NCI-H2196 (cell line): ENCODE measurements at regions not wholly inside any gene's neighbourhood (a gene's known extent, or its start where the extent isn't known, plus 50 kb on each side); places are given as distances from the start of the nearest gene placed in this dataset.
"Not testable (repeated sequence)": the region's sequence is repeated elsewhere in the genome, so short reads cannot be mapped to it uniquely, and the experiment has no call there.

ENCODE experiments used
- DNase-seq: peaks from one replicate; lab custom pipeline; 2025; ENCODE audit not compliant: unreplicated experiment; lab: John Stamatoyannopoulos, UW

DNA sequence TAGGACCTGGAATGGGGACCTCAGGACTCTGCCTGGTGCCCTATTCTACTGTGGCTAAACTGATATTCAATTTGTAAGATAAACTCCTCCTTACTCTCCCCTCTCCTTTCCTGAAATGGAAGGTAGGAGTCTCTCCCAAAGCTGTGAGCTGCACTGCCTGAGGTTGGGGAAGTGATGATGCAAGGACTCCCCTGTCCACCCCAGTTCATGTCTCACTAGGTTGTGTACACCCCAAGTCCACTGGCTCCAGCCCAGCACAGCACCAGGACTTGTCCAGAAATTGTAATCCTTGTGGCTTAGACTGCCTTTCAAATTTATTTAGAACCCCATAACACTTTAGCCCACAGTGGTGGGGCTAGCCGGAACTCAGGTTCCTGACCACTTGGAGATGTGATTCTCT lies 247.2 kb upstream of the CTBP2 start:
- DNase-seq: no peak

DNA sequence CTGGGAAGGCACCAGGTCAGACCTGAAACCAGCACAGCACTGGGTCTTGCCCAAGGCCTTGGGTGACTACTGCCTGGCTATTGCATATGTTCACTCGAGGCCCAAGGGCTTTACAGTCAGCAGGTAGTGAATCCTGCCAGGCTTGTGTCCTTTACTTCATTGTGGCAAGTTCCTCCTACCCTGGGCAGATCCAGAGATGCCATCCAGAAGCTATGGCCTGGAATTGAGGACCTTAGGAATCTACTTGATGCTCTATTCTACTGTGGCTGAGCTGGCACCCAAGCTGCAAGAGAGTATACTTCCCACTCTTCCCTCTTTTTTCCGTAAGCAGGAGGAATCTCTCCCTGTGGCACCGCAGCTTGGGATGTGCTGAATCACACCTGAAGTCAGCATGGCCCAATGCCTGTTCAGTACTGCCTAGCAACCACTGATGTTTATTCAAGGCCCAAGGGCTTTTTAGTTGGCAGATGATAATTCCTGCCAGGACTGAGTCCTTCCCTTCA lies 246.7 kb upstream of the CTBP2 start:
- DNase-seq: peak; percentile 34

GRCh38 chr10:125404902-125405301 lies 244.5 kb upstream of the CTBP2 start:
- DNase-seq: not testable (repeated sequence)

- DNase-seq: no peak
These were observed 241.1 kb upstream of the CTBP2 start for GRCh38 chr10:125401462-125401861.

- DNase-seq: no peak
These were observed 238.9 kb upstream of the CTBP2 start for GRCh38 chr10:125399289-125399688.

DNA sequence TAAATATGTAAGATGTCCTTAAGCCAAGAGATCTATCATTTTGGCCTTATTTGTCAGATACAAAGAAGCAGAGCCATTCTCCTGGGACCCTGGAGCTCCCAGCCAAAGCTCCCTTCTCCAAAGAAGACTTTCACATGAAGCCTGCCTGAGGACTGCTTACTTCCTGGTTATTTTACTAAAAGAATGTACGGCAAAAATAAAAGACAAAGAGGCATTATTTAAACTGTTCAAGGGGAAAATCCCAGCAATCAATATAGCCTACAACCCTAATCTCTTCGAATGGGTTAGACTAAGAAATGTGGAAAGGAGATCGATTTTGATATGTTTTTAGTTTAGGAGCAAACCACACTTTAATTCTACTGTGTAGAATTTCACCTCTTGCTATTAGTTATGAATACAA lies 237.9 kb upstream of the CTBP2 start:
- no peak for DNase-seq

GRCh38 chr10:125397608-125398007 lies 237.2 kb upstream of the CTBP2 start:
- DNase-seq: no peak

- no peak for DNase-seq
These were observed 236.3 kb upstream of the CTBP2 start for GRCh38 chr10:125396676-125397075.

- DNase-seq: no peak
These were observed 232.2 kb upstream of the CTBP2 start for GRCh38 chr10:125392609-125393008.

DNA sequence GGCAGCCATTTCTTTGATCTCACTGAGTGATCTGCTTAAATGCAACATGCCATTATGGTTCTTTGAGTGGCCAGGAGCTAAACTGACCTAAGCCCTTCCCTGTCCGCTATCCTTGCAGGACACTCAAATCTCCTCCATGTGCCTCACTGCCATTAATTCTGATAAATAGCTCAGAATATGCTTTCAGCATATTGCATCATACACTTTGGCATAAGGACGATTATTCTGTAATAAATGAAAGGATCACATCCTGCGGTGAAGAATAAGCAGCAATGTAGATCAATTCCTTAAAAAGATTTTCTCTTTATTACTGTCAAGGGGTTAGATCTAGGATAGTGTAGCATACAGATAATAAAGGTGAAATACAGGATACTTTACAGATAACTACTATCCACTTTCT lies 231.8 kb upstream of the CTBP2 start:
- no peak for DNase-seq

DNA sequence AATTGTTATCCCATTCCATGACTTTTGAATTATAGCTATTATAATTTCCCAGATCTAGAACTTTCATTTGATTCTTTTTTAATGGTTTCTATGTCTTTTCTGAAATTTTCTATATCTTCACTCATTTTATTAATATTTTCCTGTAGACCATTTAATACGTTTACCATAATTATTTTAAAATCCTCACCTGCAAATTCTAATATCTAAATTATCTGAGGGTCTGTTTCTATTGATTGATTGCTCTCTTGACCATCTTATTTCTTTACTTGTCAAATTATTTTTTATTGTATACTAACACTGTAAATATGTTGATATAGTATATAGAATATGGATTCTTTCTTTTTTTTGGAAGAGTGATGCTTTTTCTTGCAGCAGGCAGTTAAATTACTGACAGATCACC lies 229.3 kb upstream of the CTBP2 start:
- DNase-seq: no peak

GRCh38 chr10:125379592-125379991 lies 219.2 kb upstream of the CTBP2 start:
- DNase-seq: no peak

GRCh38 chr10:125377368-125377767 lies 217.0 kb upstream of the CTBP2 start:
- DNase-seq: no peak

DNA sequence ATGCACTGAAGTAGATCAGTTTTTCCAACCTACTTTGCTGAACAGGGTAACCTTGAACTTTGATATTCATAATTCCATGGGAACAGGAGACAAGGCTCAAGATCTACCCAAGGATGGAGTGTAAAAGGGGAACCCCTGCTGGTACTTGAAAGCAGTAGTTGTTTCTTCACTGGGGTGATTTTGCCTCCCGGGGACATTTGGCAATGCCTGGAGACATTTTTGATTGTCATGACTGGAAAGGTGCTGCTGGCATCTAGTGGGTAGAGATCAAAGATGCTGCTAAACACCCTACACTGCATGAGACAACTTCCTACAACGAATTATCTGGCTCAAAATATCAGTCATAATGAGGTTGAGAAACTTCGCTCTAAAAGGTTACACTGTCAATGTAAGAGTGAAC lies 214.8 kb upstream of the CTBP2 start:
- DNase-seq: no peak

GRCh38 chr10:125373546-125373945 lies 213.2 kb upstream of the CTBP2 start:
- no peak for DNase-seq

- DNase-seq: no peak
These were observed 210.2 kb upstream of the CTBP2 start for GRCh38 chr10:125370578-125370977.

DNA sequence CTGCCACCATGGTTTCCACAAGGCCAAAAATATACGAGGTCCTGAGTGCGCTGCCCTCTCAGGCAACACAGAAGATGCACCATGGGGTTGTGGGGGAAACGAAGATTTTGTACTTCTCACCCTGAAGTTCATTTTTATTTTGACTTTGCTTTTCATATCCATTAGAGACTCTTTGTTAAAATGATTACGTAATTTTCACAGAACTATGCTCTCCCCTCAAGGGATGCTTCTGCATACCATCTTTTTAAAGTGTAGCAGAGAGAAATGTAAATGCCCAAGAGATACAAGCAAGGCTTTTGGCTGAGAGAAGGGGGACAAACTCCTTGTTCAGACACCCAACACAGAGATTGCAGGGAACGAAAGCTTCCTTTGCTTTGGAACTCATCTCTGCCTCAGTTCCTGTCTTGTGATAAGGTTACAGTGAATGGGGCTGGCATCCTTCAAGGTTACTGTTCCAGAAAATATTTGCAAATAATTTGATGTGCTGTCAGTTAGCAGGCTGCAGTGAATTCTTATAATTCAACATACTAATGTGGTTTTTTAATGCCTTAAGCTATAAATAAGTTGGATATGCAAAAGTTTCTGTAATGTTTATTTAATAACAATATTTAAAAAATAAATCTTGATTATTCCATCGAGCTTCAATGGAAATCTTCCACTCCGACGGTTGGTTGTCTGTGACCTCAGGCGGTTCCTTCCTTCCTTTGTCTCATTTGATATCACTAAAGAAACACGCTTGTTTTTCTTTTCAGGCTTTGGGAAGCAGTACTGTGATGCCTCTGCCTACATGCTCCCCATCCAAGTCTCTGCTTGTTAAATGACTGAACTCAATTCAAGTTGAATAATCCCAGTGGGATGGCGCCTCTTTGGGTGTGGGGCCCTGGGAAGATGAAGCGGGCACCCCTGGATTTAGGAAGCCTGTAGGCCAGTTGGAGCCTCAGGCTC lies 209.3 kb upstream of the CTBP2 start:
- no peak for DNase-seq

DNA sequence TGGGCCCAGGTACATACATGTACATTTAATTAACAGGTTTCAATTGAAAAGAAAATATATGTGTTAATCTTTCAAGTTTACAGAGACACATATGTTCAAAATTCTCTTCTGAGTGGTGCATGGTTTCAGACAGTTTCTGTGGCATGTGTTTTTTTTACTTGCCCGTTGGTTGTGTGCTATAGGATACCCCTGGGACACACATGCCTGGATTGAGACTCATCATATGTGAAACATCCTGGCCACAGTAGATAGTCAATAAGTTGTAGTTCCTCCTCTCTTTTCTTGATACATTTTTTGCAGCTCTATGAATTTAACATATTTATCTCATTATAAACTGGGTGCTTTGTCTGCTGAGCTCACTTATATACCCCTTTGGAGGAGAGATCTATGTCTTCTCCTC lies 207.8 kb upstream of the CTBP2 start:
- no peak for DNase-seq

- DNase-seq: no peak
These were observed 203.4 kb upstream of the CTBP2 start for GRCh38 chr10:125363791-125364190.

DNA sequence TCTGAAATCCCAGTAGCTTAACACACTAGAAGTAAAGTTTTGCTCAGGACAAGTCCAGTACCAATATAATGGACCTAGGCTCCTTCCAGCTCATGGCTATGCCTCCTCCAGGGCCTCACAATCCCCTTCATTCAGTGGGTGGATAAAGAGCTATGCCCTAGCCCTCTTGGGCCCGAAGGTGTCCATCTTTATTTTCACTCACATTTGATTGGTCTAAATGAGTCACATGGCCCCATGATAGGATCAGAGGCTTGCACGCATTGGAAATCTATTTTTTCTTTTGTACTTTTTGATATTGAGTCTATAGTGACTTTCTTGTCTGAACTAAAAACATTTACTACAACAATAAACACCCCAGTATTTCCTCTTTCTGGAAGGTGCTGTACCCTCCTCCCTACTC lies 202.6 kb upstream of the CTBP2 start:
- DNase-seq: no peak

GRCh38 chr10:125359401-125359800 lies 199.0 kb upstream of the CTBP2 start:
- DNase-seq: no peak

- no peak for DNase-seq
These were observed 195.3 kb upstream of the CTBP2 start for GRCh38 chr10:125355657-125356056.

GRCh38 chr10:125350519-125350918 lies 190.2 kb upstream of the CTBP2 start:
- no peak for DNase-seq
